NT2/D1 (cell line): ENCODE measurements at regions not wholly inside any gene's neighbourhood (a gene's known extent, or its start where the extent isn't known, plus 50 kb on each side); places are given as distances from the start of the nearest gene placed in this dataset.
A peak's percentile ranks its signal among the peaks of the same experiment; 100 is the strongest.

Experiments used
- DNase-seq: peaks from one replicate; pipeline ENCODE4 v3.0.0-alpha.2; 2011; ENCODE audit warnings: low read depth, low spot score
- H3K27me3 ChIP-seq: 2 replicates; pipeline ENCODE4 v1.6.0; 2011; ENCODE audit warnings: mild to moderate bottlenecking; ENCODE audit not compliant: insufficient read length, insufficient read depth
- H3K36me3 ChIP-seq: 2 replicates; pipeline ENCODE4 v1.6.1; 2011; ENCODE audit warnings: mild to moderate bottlenecking, low read length, mixed read lengths; ENCODE audit not compliant: insufficient read depth, insufficient read length
- H3K4me1 ChIP-seq: 2 replicates; pipeline ENCODE4 v1.5.1; 2011; ENCODE audit not compliant: insufficient read depth, insufficient read length
- H3K4me3 ChIP-seq: 2 replicates; pipeline ENCODE4 v1.5.1; 2011; ENCODE audit warnings: low read depth; ENCODE audit not compliant: insufficient read length
- H3K9ac ChIP-seq: 2 replicates; pipeline ENCODE4 v1.6.0; 2011; ENCODE audit warnings: low read depth; ENCODE audit not compliant: insufficient read length
- H3K9me3 ChIP-seq: 2 replicates; pipeline ENCODE4 v1.5.1; 2011; ENCODE audit warnings: mild to moderate bottlenecking, low read length; ENCODE audit not compliant: insufficient read depth
- SUZ12 ChIP-seq: IDR thresholded peaks from 2 replicates; pipeline ENCODE4 v1.6.1; 2011; ENCODE audit not compliant: insufficient read length, insufficient read depth; ENCODE audit errors: extremely low read depth
- YY1 ChIP-seq: IDR thresholded peaks from 2 replicates; pipeline ENCODE4 v1.6.1; 2011; ENCODE audit not compliant: insufficient read length, insufficient read depth
- ZNF274 ChIP-seq: IDR thresholded peaks from 2 replicates; pipeline ENCODE4 v1.6.1; 2011; ENCODE audit warnings: mild to moderate bottlenecking, low read depth, low read length

DNA sequence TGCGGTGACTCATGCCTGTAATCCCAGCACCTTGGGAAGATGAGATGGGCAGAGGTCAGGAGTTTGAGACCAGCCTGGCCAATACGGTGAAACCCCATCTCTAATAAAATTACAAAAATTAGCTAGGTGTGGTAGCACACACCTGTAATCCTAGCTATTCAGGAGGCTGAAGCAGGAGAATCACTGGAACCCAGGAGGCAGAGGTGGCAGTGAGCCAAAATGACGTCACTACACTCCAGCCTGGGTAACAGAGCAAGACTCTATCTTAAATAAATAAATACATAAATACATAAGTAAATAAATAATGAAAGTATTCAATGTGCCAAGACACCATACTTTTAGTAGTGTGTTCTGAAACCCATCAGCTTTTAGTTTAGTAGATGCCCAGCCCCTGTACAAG is 308.1 kb upstream of the FLRT2 start:
- Histone ChIP-seq H3K9me3 (peaks cover 6% of the 10 kb centered on the region), H3K4me1 (no peaks in the 10 kb centered on the region), H3K36me3 (no peaks in the 10 kb centered on the region), H3K9ac (no peak overlapping the region), H3K27me3 (no peaks in the 10 kb centered on the region), H3K4me3 (no peak overlapping the region)
- DNase-seq: no peak
- no peak for TF ChIP-seq YY1
- no peak for TF ChIP-seq SUZ12
- TF ChIP-seq ZNF274: no peak

DNA sequence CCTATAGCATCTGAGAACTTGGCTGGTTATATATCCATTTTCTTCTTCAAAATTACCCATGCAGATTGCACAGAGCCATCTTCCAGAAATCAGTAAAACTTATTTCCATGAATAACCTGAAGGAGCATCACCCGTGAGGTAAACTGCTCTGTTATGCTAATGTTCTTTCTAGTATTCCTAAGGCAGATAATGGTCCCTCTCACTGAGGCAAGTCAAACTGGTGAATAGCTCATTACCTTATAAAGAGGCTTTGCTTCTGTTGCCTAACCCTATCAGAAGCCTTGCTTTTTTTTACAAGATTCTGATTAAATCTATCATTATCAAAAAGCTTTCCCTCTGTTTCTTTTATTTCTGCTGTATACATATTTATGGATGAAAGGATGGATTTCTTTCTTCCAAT is 307.6 kb upstream of the FLRT2 start:
- H3K36me3 ChIP-seq: no peaks in the 10 kb centered on the region
- H3K27me3 ChIP-seq: no peaks in the 10 kb centered on the region
- DNase-seq: no peak
- TF ChIP-seq SUZ12 (no peak), YY1 (no peak), ZNF274 (no peak)
- no peak overlapping the region for H3K4me3 ChIP-seq
- H3K9me3 ChIP-seq: peaks cover 6% of the 10 kb centered on the region
- no peak overlapping the region for H3K9ac ChIP-seq
- no peaks in the 10 kb centered on the region for H3K4me1 ChIP-seq

DNA sequence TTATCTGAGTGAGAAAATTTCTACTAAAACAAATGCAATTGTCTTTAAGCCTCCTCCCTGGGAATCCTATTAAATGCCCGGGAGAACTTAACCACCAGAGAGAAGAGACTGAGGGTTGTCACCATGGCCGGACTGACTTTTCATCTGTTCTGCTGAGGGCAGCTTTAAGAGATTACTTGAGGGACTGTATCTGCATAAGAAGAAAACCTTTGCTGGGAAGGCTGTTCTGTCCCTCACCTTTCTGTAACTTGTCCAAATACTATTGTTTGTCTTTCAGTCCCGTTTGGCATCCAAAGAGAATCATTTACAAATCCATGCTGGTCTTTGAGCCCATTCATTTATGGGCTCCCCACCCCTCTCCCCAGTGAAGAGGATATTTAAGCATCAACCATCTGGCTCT is 306.3 kb upstream of the FLRT2 start:
- peak; percentile 59 for DNase-seq
- Histone ChIP-seq H3K36me3 (no peaks in the 10 kb centered on the region), H3K9ac (no peak overlapping the region), H3K4me1 (no peaks in the 10 kb centered on the region), H3K27me3 (no peaks in the 10 kb centered on the region), H3K4me3 (no peak overlapping the region), H3K9me3 (peaks cover 4% of the 10 kb centered on the region)
- TF ChIP-seq ZNF274: no peak
- TF ChIP-seq SUZ12: no peak
- no peak for TF ChIP-seq YY1

DNA sequence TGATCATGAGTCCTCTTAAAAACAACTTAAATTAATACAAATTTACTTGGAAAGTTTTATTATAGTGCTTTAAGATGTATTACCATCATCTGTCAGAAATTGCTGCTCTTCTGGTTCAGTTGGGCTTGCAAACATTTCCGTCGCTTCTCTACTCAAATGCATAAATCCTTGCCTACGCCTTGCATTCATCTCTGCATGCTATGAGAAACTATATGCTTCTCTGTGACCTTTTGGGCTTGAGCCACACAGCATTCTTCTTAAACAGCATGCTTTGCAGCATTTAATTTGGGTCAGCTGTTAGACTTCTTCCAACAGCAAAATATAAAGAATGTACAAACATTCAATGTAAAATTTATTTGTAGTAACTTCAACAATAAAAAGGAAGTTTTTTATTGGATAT is 305.7 kb upstream of the FLRT2 start:
- Histone ChIP-seq H3K4me3 (no peak overlapping the region), H3K9me3 (no peaks in the 10 kb centered on the region), H3K9ac (no peak overlapping the region), H3K36me3 (no peaks in the 10 kb centered on the region), H3K27me3 (no peaks in the 10 kb centered on the region), H3K4me1 (no peaks in the 10 kb centered on the region)
- DNase-seq: no peak
- TF ChIP-seq ZNF274 (no peak), YY1 (no peak), SUZ12 (no peak)

DNA sequence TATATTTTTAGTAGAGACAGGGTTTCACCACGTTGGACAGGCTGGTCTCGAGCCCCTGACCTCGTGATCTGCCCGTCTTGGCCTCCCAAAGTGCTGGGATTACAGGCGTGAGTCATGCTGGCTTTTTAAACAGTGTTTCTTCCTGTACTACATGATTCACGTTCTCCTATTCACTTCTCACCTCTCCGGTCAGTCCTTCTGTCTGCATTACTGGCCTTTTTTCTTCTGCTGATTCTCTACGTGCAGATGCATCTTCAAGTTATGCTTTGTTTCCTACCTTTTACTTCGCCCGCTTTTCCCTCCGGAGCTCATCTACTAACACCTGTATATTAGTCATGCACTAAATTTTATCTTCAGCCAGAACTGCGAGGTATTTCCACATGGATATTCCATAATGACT is 296.2 kb upstream of the FLRT2 start:
- Histone ChIP-seq H3K4me3 (no peak overlapping the region), H3K9me3 (no peaks in the 10 kb centered on the region), H3K4me1 (no peaks in the 10 kb centered on the region), H3K9ac (no peak overlapping the region), H3K27me3 (no peaks in the 10 kb centered on the region), H3K36me3 (no peaks in the 10 kb centered on the region)
- DNase-seq: no peak
- TF ChIP-seq YY1: no peak
- TF ChIP-seq ZNF274: no peak
- no peak for TF ChIP-seq SUZ12

DNA sequence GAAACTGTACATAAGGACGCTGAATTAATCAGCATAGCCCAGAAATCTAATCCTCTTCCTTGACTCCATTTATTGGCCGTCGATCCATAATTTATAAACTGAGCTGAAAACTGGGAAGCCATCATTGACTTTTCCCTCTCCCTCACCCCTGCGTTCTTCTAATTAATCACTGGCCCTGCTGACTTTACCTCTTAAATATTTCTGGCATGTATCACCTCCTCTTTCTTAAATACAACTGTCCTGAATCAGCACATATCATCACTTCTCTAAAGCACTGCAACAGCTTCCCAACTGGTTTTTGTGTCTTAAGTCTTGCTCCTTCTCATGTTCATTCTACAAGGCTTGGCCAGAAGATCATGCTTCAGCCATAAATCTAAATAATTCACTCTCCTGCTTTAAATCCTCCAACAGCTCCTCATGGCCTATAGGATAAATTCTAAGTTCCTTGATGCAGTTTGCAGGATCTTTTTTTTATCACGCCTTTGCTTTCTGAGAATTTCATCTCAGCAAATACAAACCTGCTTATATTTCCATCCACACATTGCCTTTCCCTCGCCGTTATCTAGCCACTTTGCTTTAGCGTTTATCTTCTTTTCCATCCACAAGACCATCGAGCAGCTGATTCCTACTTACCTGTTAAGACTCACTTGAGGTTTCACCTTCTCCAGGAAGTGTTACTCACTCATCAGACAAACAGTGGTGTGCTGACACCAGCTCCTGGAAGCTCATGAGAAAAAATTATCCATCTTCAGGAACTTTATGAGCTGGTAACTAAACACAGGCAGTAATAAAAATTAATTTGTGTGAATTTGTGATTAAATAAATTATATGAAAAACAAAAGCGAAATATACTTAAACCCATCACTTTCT is 295.6 kb upstream of the FLRT2 start:
- Histone ChIP-seq H3K9me3 (no peaks in the 10 kb centered on the region), H3K4me1 (no peaks in the 10 kb centered on the region), H3K27me3 (no peaks in the 10 kb centered on the region), H3K4me3 (no peak overlapping the region), H3K9ac (no peak overlapping the region), H3K36me3 (no peaks in the 10 kb centered on the region)
- no peak for TF ChIP-seq YY1
- no peak for DNase-seq

DNA sequence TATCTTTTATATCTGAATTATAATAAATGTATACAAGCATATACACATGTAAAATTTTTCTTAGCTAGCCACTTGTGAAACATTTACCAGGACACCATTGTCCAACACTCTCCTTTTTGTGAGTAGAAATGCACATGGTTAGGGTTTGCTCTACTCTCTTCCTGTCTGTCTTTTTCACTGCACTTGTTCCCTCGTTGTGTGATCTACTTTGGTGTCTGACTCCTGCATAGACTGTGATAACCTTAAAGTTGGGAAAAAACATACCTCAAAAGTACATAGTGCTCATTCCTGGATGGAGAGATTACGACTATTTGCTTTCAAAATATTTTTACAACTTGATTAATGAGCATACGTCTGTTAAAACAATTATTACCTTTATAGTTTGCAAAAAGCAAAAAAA is 294.1 kb upstream of the FLRT2 start:
- no peak for TF ChIP-seq YY1
- no peak for TF ChIP-seq ZNF274
- TF ChIP-seq SUZ12: no peak
- Histone ChIP-seq H3K9me3 (no peaks in the 10 kb centered on the region), H3K9ac (no peak overlapping the region), H3K36me3 (no peaks in the 10 kb centered on the region), H3K4me3 (no peak overlapping the region), H3K4me1 (no peaks in the 10 kb centered on the region), H3K27me3 (no peaks in the 10 kb centered on the region)
- DNase-seq: no peak
